Lower leg skin (tissue), 3 donors: ENCODE measurements at regions not wholly inside any gene's neighbourhood (a gene's known extent, or its start where the extent isn't known, plus 50 kb on each side); places are given as distances from the start of the nearest gene placed in this dataset.

Source experiments
- CTCF ChIP-seq, 3 donors: fragments of 450-650 bp; IDR thresholded peaks; one replicate each; pipeline ENCODE4 v1.5.1; 2016; ENCODE audit warnings: antibody characterized with exemption in 3 of 3, mild to moderate bottlenecking in 3 of 3, moderate library complexity in 2 of 3
- POLR2A ChIP-seq, 2 donors: fragments of 450-650 bp; IDR thresholded peaks; one replicate each; pipeline ENCODE4 v1.6.1; 2016 to 2017; ENCODE audit warnings: antibody characterized with exemption in 2 of 2, mild to moderate bottlenecking in 1 of 2, moderate library complexity in 1 of 2

DNA sequence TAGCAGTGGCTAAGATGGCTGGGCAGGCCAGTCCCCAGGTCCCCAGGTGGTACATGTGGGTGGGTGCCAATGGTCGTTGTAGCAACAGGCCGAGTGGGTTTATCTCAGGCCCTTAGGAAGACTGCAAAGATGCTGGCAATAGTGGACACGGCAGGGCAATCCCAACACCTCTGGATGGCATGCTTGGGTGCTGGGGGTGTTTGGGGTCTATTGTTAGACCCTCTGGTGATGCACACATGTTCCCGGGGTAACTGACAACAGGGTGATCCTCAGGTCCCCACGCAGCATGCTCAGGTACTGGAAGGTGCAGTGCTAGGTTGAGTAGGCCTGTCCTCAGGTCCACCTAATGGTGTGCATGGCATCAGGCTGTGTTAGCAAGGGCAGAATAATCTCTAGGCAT lies 267.5 kb downstream of the ANKRD50 start:
- TF ChIP-seq CTCF (IDR thresholded peaks at IDR 0.05) (no peak), POLR2A (IDR thresholded peaks at IDR 0.05) (no peak)
